AG10803 (cell line): ENCODE measurements at regions not wholly inside any gene's neighbourhood (a gene's known extent, or its start where the extent isn't known, plus 50 kb on each side); places are given as distances from the start of the nearest gene placed in this dataset.

Experiments
- DNase-seq: peaks from one replicate; pipeline ENCODE4 v3.0.0; 2010; ENCODE audit warnings: low read depth
- H3K4me3 ChIP-seq: 2 replicates; pipeline ENCODE4 v1.5.1; 2011; ENCODE audit warnings: mild to moderate bottlenecking, low read length, control low read depth
- TF ChIP-seq, protein P1 (sequence below): conservative IDR thresholded peaks from 2 replicates; pipeline ENCODE4 v1.5.1; 2011; ENCODE audit warnings: mild to moderate bottlenecking, low read length, control low read depth, inconsistent platforms

DNA sequence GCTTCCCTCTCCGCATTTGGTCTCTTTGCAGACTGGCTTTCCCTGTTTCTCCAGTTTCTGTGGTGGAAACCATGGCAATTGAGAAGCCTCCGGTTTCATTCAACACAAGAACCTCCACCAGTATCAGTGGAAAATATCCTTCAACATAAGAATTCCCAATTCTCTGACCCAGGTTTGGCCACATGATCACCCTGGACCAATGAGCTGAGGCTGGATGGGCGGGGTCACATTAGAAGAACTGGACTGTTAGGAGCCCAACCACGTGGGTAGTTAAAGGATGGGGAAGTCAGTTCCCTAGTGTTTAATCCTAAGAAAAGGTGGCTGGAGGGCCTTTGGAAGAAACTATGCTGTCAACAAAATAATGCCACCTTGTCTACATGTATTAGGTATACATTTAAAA is 336.3 kb downstream of the DMRT2 start:
- no peak for DNase-seq
- H3K4me3 ChIP-seq: no peak overlapping the region
- TF ChIP-seq, protein P1, sequence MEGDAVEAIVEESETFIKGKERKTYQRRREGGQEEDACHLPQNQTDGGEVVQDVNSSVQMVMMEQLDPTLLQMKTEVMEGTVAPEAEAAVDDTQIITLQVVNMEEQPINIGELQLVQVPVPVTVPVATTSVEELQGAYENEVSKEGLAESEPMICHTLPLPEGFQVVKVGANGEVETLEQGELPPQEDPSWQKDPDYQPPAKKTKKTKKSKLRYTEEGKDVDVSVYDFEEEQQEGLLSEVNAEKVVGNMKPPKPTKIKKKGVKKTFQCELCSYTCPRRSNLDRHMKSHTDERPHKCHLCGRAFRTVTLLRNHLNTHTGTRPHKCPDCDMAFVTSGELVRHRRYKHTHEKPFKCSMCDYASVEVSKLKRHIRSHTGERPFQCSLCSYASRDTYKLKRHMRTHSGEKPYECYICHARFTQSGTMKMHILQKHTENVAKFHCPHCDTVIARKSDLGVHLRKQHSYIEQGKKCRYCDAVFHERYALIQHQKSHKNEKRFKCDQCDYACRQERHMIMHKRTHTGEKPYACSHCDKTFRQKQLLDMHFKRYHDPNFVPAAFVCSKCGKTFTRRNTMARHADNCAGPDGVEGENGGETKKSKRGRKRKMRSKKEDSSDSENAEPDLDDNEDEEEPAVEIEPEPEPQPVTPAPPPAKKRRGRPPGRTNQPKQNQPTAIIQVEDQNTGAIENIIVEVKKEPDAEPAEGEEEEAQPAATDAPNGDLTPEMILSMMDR: no peak

DNA sequence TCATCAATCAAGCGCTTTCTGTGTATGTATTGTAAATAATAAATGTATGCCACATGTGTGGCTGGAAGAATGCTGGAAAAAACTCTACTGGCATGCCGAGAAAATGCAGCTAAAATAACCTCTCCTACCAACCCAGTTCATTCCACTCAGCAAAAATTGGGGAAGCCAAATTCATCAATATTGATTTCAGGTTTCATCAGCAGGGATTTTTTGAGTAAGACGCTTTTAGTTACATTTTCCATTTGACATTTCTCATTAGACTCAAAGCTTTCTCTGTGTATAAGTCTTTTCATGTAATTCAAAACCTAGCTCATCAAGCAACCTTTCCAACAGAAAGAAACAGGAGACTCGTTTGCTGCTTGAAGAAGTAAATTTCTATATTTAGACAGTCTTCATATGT is 338.1 kb downstream of the DMRT2 start:
- no peak overlapping the region for H3K4me3 ChIP-seq
- TF ChIP-seq, protein P1: no peak
- DNase-seq: no peak

DNA sequence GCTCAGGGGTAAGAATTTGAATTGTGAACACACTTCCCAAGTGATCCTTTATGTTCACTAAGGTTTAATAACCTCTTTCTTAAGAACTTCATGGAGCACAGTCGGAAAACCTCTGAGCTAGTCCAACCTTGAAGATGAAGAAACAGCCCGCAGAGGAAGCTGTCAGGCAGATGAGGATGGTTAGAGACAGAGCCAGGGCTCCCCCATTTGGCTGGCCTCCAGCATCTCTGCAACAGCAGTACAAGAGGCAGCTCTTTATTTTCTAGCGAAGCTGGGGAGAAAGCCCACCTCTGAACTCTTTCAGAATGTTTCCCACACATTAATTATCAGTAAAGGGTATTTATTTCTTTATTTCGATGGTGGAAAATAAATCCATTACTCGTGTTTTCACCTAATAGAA is 350.8 kb downstream of the DMRT2 start:
- no peak overlapping the region for H3K4me3 ChIP-seq
- TF ChIP-seq, protein P1: no peak
- no peak for DNase-seq

DNA sequence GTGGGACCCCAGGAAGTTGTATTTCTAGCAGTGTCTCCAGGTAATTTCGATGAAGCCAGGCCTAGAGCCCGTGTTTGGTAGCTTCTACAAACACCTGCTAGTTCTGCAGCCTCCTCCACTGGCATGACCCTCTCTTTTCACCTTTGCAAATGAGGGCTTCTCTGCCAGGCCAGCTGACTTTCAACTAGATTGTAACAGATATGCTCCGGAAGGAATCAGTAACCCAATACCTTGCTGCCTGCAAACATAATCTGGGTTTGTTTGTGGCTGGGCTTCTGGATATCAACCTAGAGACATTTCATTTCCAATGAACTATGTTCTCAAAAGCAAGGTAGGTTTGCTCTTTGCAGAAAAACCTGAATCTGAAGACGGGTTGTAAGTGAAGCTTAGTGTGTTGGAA is 354.8 kb downstream of the DMRT2 start:
- DNase-seq: no peak
- TF ChIP-seq, protein P1: no peak
- no peak overlapping the region for H3K4me3 ChIP-seq

DNA sequence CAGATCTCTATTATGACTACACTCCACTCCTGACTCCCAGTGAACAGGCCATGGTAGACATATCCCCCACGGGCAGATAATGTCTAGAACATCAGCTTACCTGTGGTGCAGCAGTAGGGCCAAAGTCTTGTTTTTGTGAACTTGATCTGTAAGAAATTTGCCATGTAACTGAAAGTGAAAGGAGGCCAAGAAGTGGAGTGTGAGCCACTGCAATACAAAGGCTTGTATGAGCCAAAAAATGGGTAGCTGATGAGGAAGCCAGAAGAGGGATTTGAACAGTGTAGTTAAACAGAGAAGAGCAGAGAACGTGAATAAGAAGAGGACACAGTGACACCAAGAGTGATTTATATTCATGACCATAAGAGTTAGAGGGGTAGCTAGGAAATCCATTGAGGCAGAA is 361.7 kb downstream of the DMRT2 start:
- DNase-seq: no peak
- TF ChIP-seq, protein P1: no peak

DNA sequence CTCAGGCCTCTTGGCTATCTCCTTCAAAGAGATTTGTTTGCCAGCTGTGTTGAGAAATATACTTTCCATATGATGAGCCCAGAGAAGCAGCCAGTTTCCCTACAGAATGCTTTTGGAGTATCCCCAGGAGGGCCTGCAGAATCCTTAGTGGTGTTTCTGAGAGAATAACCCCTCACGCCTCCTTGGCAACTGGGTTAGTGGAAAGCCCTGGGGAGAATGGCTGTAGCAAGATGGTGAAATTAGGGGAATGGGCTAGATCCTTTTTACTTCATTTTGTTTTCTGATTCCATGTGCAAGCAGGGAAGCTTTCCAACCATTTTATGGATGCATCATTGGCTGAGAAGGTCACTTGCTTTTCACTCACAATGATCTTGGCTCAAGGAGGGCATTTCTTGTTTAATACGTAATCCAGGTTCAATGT is 364.6 kb downstream of the DMRT2 start:
- TF ChIP-seq, protein P1: no peak
- DNase-seq: no peak
- no peak overlapping the region for H3K4me3 ChIP-seq

More for the DNA sequence above, 361.7 kb downstream of the DMRT2 start:
- no peak overlapping the region for H3K4me3 ChIP-seq

DNA sequence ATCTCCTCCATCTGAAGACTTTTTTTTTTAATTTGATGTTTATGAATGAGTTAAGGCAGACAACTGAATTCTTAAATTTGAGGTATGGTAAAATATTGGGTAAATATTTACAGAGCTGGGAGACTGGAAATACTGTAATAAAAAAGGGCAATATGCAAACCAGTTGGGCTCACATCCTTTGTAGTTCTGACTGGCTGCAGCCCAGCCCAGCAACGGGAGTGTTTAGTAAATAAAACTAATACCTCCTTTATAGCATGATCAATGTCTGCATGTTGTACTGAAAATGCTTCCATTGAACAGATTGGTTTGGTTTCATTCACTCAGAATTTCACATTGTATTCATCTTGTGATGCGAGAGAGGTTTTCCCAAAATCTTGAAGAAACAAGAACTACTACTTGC is 365.0 kb downstream of the DMRT2 start:
- no peak overlapping the region for H3K4me3 ChIP-seq
- TF ChIP-seq, protein P1: no peak
- DNase-seq: no peak
